Right atrium auricular region (tissue), 2 donors: ENCODE measurements at regions not wholly inside any gene's neighbourhood (a gene's known extent, or its start where the extent isn't known, plus 50 kb on each side); places are given as distances from the start of the nearest gene placed in this dataset.

ENCODE experiments used
- DNase-seq: peaks from one replicate; pipeline ENCODE4 v3.0.0-alpha.2; 2019; ENCODE audit warnings: low spot score
- H3K27ac ChIP-seq, 2 donors: fragments of 200-600 bp; sonication (generic); 1 replicate in 1 of 2; 2 replicates in 1 of 2; pipeline ENCODE4 v1.5.1; 2016 to 2019
- H3K27me3 ChIP-seq, 2 donors: fragments of 200-600 bp; sonication (generic); one replicate each; pipeline versions ENCODE4 v1.5.1 to v1.6.0; 2017 to 2019
- H3K36me3 ChIP-seq: fragments of 200-600 bp; sonication (generic); one replicate; pipeline ENCODE4 v1.5.1; 2016
- H3K4me1 ChIP-seq, 2 donors: fragments of 200-600 bp; sonication (generic); one replicate each; pipeline versions ENCODE4 v1.5.1 to v1.6.0; 2017 to 2019
- H3K4me3 ChIP-seq, 2 donors: fragments of 200-600 bp; sonication (generic); 1 replicate in 1 of 2; 2 replicates in 1 of 2; pipeline ENCODE4 v1.5.1; 2017 to 2019; ENCODE audit warnings: mild to moderate bottlenecking in 1 of 2, moderate library complexity in 1 of 2
- H3K9me3 ChIP-seq, 2 donors: fragments of 200-600 bp; sonication (generic); one replicate each; pipeline ENCODE4 v1.5.1; 2019
- TF ChIP-seq, protein P1 (sequence below), 2 donors: fragments of 200-600 bp; sonication (generic); IDR thresholded peaks; one replicate each; pipeline ENCODE4 v1.5.1; 2019; ENCODE audit warnings: antibody characterized with exemption in 2 of 2

DNA sequence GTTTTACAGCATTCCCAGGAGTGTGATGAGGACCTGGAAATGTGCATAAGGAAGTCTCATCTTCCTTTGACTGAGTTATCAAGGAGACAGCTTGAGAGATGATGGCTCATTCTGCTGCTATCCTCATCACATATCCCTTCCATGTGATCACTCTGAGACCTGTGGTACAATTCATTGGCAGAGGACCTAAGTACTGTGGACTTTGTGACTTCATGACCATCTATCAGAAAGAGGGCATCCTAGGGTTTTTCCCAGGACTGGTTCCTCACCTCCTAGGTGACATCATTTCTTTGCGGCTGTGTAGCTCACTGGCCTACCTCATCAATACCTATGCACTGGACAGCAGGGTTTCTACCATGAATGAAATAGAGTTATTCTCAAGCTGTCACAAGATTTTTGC lies 172.1 kb upstream of the PLEKHG7 start:
- Histone ChIP-seq H3K9me3 (no peaks in the 10 kb centered on the region), H3K27me3 (no peaks in the 10 kb centered on the region), H3K27ac (no peak overlapping the region), H3K36me3 (no peaks in the 10 kb centered on the region), H3K4me1 (no peaks in the 10 kb centered on the region), H3K4me3 (no peak overlapping the region)
- TF ChIP-seq, protein P1, sequence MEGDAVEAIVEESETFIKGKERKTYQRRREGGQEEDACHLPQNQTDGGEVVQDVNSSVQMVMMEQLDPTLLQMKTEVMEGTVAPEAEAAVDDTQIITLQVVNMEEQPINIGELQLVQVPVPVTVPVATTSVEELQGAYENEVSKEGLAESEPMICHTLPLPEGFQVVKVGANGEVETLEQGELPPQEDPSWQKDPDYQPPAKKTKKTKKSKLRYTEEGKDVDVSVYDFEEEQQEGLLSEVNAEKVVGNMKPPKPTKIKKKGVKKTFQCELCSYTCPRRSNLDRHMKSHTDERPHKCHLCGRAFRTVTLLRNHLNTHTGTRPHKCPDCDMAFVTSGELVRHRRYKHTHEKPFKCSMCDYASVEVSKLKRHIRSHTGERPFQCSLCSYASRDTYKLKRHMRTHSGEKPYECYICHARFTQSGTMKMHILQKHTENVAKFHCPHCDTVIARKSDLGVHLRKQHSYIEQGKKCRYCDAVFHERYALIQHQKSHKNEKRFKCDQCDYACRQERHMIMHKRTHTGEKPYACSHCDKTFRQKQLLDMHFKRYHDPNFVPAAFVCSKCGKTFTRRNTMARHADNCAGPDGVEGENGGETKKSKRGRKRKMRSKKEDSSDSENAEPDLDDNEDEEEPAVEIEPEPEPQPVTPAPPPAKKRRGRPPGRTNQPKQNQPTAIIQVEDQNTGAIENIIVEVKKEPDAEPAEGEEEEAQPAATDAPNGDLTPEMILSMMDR (IDR thresholded peaks at IDR 0.05) = no peak
- DNase-seq = no peak

DNA sequence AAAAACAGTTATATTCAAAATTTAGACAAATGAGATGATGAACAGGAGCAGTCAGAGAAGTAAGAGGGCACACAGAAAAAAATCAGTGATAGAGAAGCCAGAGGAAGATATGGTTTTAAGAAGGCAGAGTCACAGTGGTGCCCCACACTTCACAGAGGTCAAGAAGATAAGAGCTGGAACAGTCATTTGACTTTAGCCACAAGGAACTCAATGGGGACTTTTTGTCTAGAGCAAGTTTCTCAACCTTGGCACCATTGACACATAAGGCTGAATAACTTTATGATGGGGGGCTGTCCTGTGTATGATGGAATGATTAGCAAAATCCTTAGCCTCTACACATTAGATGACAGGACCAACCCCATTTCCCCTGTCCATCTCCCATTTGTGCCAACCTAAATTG lies 172.8 kb upstream of the PLEKHG7 start:
- H3K4me1 ChIP-seq = no peaks in the 10 kb centered on the region
- H3K27me3 ChIP-seq = no peaks in the 10 kb centered on the region
- H3K27ac ChIP-seq = no peak overlapping the region
- no peaks in the 10 kb centered on the region for H3K36me3 ChIP-seq
- TF ChIP-seq, protein P1 (IDR thresholded peaks at IDR 0.05) = no peak
- DNase-seq = no peak
- H3K4me3 ChIP-seq = no peak overlapping the region
- no peaks in the 10 kb centered on the region for H3K9me3 ChIP-seq

DNA sequence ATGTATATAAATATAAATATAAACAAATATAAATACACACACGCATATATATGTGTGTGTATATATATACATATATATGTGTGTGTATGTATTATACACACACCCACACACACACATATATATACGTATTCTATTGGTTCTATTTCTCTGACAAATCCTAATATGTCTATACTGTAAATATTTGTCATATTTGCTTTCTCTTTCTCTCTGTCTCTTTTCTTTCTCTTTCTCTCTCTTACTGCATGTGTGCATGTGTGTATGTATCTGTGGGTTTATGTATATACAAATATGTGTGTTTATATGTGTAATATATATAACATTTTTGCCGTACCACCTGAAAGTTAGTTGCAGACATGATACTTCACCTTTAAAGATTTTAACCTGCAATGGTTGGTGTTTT lies 174.2 kb upstream of the PLEKHG7 start:
- no peaks in the 10 kb centered on the region for H3K27me3 ChIP-seq
- no peak for DNase-seq

DNA sequence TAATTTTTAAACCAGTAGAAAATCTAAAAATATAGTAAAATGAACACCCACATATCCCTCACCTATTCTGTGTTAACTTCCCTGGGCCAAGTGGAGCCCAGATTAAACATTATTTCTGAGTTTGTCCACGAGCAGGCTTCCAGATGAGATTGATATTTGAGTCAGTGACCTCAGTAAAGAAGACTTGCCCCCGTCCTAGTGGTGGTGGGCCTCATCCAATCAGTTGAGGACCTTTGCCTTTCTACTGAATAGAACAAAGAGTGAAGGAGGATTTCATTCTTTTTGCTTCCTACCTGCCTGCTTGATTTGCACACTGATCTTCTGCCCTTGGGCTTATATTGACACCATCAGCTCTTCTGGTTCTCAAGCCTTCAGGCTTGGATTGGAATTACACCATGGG lies 174.7 kb upstream of the PLEKHG7 start:
- no peak overlapping the region for H3K4me3 ChIP-seq
- DNase-seq = no peak
- TF ChIP-seq, protein P1 (IDR thresholded peaks at IDR 0.05) = no peak
- no peaks in the 10 kb centered on the region for H3K4me1 ChIP-seq
- H3K27me3 ChIP-seq = no peaks in the 10 kb centered on the region
- no peaks in the 10 kb centered on the region for H3K36me3 ChIP-seq
- H3K9me3 ChIP-seq = no peaks in the 10 kb centered on the region
- H3K27ac ChIP-seq = no peak overlapping the region

More for the DNA sequence above, 174.2 kb upstream of the PLEKHG7 start:
- no peaks in the 10 kb centered on the region for H3K9me3 ChIP-seq
- no peaks in the 10 kb centered on the region for H3K36me3 ChIP-seq
- no peak overlapping the region for H3K27ac ChIP-seq
- H3K4me3 ChIP-seq = no peak overlapping the region
- TF ChIP-seq, protein P1 (IDR thresholded peaks at IDR 0.05) = no peak
- H3K4me1 ChIP-seq = no peaks in the 10 kb centered on the region

DNA sequence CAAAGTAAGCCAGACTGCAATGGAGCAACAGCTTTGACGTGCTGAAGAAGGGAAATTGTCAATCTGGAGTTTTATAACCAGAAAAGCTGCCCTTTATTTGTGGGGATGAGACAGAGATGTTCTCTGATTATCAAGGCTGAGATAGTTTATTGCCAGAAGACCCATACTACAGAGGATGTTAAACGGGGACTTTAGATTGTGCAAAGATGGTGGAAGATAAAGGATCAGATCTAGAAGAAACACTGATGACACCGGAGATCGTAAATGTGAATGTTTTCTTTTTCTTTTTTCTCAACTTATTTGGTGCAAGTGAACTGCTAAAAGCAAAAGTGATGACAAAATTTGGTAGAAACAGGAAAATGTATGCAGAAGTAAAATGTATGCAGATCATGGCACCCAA lies 178.3 kb upstream of the PLEKHG7 start:
- no peak for DNase-seq
- H3K27me3 ChIP-seq = no peaks in the 10 kb centered on the region
- H3K4me1 ChIP-seq = no peaks in the 10 kb centered on the region
- H3K9me3 ChIP-seq = no peaks in the 10 kb centered on the region
- TF ChIP-seq, protein P1 (IDR thresholded peaks at IDR 0.05) = no peak
- no peak overlapping the region for H3K27ac ChIP-seq
- H3K4me3 ChIP-seq = no peak overlapping the region
- no peaks in the 10 kb centered on the region for H3K36me3 ChIP-seq

DNA sequence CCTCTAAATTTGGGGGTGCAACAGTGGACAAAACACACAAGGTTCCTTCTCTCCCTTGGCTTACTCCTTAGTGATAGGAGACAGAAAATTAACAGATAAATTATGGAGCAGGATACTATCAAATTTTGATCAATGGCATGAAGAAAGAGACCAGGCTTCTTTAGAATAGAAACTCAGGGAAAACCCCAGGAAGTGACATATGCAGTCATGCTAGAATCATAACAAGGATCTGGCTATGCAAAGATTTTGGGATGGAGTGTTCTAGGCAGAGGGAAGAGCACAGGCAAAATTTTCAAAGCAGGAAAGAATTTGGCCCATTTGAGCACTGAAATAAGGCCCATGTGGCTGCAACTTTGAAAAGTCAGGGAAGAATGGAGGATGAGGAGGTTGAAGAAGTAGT lies 182.3 kb upstream of the PLEKHG7 start:
- H3K36me3 ChIP-seq = no peaks in the 10 kb centered on the region
- no peaks in the 10 kb centered on the region for H3K4me1 ChIP-seq
- TF ChIP-seq, protein P1 (IDR thresholded peaks at IDR 0.05) = no peak
- H3K4me3 ChIP-seq = no peak overlapping the region
- H3K27me3 ChIP-seq = no peaks in the 10 kb centered on the region
- no peak for DNase-seq
- H3K9me3 ChIP-seq = no peaks in the 10 kb centered on the region
- no peak overlapping the region for H3K27ac ChIP-seq
